Sciatic nerve (tissue), 2 donors: ENCODE measurements at regions not wholly inside any gene's neighbourhood (a gene's known extent, or its start where the extent isn't known, plus 50 kb on each side); places are given as distances from the start of the nearest gene placed in this dataset.
"Not testable (repeated sequence)": the region's sequence is repeated elsewhere in the genome, so short reads cannot be mapped to it uniquely, and the experiment has no call there.

Source experiments
- ATAC-seq: fragments of 200-7000 bp; cut with Tn5 transposase; one replicate; pipeline ENCODE4 v1.9.1; 2020; ENCODE audit warnings: mild to moderate bottlenecking, moderate library complexity
- DNase-seq: peaks from one replicate; pipeline ENCODE4 v3.0.0-alpha.2; 2020; ENCODE audit warnings: low spot score
- intact Hi-C: fragments of 100-400 bp; cut with DNase I; formaldehyde crosslinking; loops from one replicate; pipeline ENCODE4 v1.14.2; 2022
- donor health status: DM: no; HTN: no; CAD: no.
- donor health status: DM: no; HTN: no; CAD: no.

DNA sequence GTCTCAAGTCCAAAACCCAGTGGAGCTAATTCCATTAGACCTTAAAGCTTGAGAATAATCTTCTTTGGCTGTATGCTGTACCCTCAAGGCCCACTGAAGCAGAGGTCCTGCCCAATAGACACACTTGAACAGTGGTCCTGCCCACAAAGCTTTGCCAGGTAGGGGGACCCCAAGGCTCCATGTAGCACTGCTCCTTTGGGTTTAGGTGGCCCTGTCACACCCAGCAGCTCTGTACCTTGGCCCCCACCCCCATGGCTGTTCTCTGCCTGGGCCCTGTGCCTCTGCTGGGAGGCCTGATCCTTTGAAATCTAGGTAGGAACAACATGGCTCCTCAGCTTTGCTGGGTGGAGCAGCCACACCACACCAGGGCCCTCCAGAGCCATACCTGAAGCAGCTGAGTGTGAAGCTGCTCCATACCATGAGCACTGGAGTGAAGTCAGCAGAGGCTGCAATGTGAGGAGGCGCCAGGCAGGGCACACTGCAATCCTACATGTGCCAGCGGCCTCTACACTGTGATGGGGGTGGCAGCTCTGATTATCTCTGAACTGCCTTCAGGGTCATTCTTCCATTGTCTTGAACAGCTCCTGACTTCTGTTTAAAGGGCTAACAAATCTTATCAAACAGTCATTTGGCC, 188.0 kb upstream of the CCDC54 start:
- no peak for ATAC-seq
- intact Hi-C loops = no loop called here
- no peak for DNase-seq

DNA sequence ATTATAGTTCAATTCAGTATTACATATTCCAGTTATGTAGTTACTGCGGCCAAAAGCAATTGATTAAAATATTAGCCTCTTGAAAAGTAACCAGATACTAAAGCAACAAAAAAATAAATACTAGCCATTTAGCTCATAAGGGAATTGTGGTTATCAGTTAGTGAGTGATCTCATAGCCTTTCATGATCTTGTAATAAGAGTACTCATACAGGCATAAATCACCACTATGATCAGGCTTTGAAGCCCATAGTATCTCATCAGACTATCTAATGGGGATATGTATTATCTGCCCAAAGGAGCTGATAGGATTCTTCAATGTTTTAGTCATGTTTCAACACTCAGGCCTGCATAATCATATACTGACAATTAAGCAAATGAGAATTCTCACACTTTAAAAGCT, 184.1 kb upstream of the CCDC54 start:
- no peak for DNase-seq
- ATAC-seq = no peak
- intact Hi-C loops = no loop called here

DNA sequence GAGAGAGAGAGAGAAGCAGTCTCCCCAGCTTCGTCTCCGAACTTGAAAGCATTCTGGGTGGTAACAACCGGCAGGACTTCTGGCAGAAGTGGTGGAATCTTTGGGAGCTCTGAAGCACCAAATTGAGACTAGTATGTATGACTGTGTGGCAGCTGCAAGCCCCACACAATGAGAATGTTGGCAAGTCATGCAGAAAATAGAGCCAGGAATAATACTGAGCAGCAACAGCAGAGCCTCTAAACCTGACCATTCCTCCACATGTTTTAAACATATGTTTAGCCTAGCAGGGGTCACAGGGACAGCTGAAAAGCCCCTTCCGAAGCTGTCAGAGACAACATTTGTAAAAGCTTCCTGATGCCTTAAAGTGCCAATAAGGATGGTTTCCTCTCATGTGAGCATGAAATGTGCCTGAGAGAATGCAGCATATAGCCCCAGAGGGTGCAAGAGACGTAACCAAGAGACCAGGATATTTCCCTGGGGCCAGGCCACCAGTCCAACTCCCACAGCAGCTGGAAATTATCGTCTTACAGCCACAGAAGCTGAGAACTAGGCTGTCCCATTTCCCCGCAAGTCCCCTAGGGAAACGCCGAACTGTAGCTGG, 178.6 kb upstream of the CCDC54 start:
- peak; percentile 89 for ATAC-seq
- intact Hi-C loops = no loop called here
- DNase-seq = no peak

DNA sequence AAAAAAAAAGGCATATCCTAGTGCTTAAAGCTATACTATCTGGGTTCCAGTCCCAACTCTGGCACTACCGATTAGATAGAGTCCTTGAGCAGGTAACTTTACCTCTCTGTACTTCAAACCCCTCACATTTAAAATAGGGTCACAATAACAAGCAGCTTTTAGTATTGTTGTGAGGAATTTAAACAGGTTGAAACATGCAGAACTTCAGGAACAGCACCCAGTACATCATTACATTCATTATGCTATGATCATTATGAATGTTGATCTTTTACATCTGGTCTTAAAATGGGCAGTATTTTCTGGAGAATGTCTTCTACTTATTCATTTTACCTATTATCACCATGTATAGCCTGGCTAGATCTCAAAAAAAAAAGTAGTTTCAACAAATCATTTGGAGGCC, 176.1 kb upstream of the CCDC54 start:
- ATAC-seq (no peak), DNase-seq (no peak)
- intact Hi-C loops = no loop called here

DNA sequence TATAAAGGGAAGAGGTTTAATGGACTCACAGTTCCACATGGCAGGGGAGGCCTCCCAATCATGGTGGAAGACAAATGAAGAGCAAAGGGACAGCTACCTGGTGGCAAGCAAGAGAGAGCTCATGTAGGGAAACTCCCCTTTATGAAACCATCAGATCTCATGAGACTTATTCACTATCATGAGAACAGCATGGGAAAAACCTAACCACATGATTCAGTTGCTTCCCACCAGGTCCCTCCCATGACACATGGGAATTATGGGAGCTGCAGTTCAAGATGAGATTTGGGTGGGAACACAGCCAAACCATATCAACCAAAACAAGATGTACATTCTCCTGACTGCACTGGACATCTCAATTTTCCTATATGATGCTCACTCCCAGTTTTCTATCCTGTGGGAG, 174.4 kb upstream of the CCDC54 start:
- intact Hi-C loops, ATAC-seq, DNase-seq: not testable (repeated sequence)

DNA sequence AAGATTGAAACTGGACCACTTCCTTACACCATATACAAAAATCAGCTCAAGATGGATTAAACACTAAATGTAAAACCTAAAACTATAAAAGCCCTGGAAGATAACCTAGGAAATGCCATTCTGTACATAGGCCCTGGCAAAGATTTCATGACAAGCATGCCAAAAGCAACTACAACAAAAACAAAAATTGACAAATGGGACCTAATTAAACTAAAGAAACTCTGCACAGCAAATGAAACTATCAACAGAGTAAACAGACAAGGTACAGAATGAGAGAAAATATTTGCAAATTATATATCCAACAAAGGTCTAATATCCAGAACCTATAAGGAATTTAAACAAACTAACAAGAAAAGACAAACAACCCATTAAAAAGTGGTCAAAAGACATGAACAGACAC, 173.1 kb upstream of the CCDC54 start:
- ATAC-seq = no peak
- intact Hi-C loops = no loop called here
- DNase-seq = no peak

DNA sequence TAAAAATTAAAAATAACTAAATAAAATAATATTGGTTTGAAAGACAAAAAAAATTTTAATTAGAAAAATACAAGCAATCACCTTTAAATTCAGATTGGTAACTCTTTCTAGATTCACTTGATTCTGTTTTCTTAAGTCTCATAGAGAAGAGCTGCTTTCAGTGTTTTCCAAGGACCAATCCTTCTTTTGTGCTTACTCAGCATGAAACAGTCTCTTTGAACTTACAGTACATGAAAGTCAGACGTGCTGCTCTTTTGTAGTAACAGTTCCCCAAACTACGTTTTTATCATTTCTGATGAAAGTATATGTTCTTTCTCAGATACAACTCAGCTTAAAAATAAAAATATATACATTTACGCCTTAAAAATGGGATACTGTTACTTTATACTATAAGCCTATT, 171.9 kb upstream of the CCDC54 start:
- intact Hi-C loops = no loop called here
- ATAC-seq (no peak), DNase-seq (no peak)

GRCh38 chr3:107206141-107206540, 171.1 kb upstream of the CCDC54 start:
- intact Hi-C loops = no loop called here
- DNase-seq (no peak), ATAC-seq (no peak)

GRCh38 chr3:107206945-107207344, 170.3 kb upstream of the CCDC54 start:
- intact Hi-C loops = no loop called here
- ATAC-seq (peak; percentile 11), DNase-seq (no peak)

DNA sequence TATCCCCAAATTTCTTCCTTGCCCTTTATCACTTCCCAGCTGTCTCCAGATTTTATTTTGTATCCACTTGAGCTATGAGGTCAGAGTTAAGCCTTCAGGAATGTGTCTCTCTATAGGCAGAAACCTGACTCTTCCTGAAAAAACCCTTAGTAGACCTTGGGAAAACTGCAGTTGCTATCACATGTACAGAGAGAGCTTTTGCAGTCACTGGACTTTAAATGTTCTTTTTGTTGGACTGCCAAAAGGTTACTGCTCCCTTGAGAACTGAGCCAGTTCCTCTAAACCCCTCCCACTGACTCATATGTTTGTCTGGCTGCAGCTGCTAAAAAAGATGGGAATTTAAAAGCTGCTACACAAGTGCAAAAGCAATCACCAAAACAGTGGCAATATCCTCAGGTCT, 169.1 kb upstream of the CCDC54 start:
- ATAC-seq (peak; percentile 97), DNase-seq (no peak)
- intact Hi-C loops = no loop called here

- intact Hi-C loops = no loop called here
- peak; percentile 21 for ATAC-seq
Observed at GRCh38 chr3:107208796-107209195, 168.4 kb upstream of the CCDC54 start.

GRCh38 chr3:107209302-107209990, 167.8 kb upstream of the CCDC54 start:
- DNase-seq (no peak), ATAC-seq (peak; percentile 43)
- intact Hi-C loops = no loop called here

More at GRCh38 chr3:107208796-107209195, 168.4 kb upstream of the CCDC54 start:
- no peak for DNase-seq

DNA sequence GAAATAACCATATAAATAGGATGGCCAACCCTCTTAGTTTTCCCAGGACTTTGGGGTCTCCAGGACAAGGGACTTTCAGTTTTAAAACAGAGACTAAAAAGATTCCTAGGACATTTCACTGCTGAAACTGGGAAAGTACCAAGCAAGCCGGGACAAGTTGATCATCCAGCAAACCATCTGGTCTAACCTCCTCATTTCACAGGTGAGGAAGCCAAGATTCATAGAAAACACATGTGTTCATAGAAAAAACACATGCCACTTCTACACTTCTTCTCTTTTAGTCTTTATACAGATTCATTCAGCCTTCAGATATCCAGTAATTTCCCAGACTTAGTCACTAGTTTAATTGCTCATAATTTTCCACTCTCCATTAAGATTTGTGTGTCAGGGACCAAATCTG, 165.6 kb upstream of the CCDC54 start:
- ATAC-seq (no peak), DNase-seq (no peak)
- intact Hi-C loops = no loop called here

- intact Hi-C loops = no loop called here
- ATAC-seq = no peak
- no peak for DNase-seq
Observed at GRCh38 chr3:107212618-107213017, 164.6 kb upstream of the CCDC54 start.

GRCh38 chr3:107213044-107213669, 164.1 kb upstream of the CCDC54 start:
- DNase-seq (no peak), ATAC-seq (no peak)
- intact Hi-C loops = no loop called here

GRCh38 chr3:107216229-107216628, 161.0 kb upstream of the CCDC54 start:
- ATAC-seq = no peak
- intact Hi-C loops = no loop called here

GRCh38 chr3:107216711-107217110, 160.5 kb upstream of the CCDC54 start:
- intact Hi-C loops = no loop called here
- ATAC-seq = peak; percentile 81
- no peak for DNase-seq

More at GRCh38 chr3:107216229-107216628, 161.0 kb upstream of the CCDC54 start:
- DNase-seq = no peak

GRCh38 chr3:107217172-107217571, 160.1 kb upstream of the CCDC54 start:
- intact Hi-C loops = no loop called here
- no peak for ATAC-seq
- DNase-seq = no peak

GRCh38 chr3:107218864-107219269, 158.4 kb upstream of the CCDC54 start:
- intact Hi-C loops = no loop called here
- no peak for ATAC-seq
- no peak for DNase-seq

DNA sequence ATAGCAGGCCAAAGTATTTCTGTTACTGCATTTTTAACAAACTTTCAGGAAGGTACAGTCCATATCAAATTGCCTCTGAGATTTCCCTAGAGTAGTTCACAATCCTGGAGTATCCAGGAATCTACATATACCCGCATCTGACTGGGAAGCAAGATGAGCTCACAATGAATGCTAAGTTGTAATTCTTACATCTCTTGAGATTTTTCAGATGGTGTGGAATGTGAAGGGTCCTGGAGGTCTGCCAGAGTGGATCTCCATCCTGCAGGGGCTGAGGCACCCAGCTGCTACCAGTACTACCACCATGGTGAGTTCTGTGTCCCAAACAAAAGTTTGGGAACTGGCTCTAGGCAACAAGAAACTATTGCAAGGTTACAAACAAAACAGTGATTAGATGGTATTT, 156.7 kb upstream of the CCDC54 start:
- ATAC-seq (no peak), DNase-seq (no peak)
- intact Hi-C loops = no loop called here
